GM23248 (cell line): ENCODE measurements at regions not wholly inside any gene's neighbourhood (a gene's known extent, or its start where the extent isn't known, plus 50 kb on each side); places are given as distances from the start of the nearest gene placed in this dataset.

Source experiments
- EZH2 ChIP-seq: fragments of 200-600 bp; sonication (generic); IDR thresholded peaks from 2 replicates; pipeline ENCODE4 v1.6.1; 2018; ENCODE audit warnings: antibody characterized with exemption, mild to moderate bottlenecking; ENCODE audit not compliant: insufficient read depth, poor library complexity, severe bottlenecking
- EZH2phosphoT487 ChIP-seq: fragments of 200-600 bp; sonication (generic); IDR thresholded peaks from 2 replicates; pipeline ENCODE4 v1.6.1; 2018; ENCODE audit warnings: antibody characterized with exemption, moderate library complexity, mild to moderate bottlenecking, low read depth; ENCODE audit not compliant: insufficient read depth

GRCh38 chr4:54959651-54960116 lies 165.7 kb downstream of the KDR start:
- no peak for TF ChIP-seq EZH2phosphoT487
- TF ChIP-seq EZH2: no peak
